BJ (cell line): ENCODE measurements at regions not wholly inside any gene's neighbourhood (a gene's known extent, or its start where the extent isn't known, plus 50 kb on each side); places are given as distances from the start of the nearest gene placed in this dataset.

Experiments
- CTCF ChIA-PET: fragments of 350-600 bp; formaldehyde crosslinking; extraction: SDS; loops from one replicate; lab custom pipeline; 2021; ENCODE audit warnings: antibody characterized with exemption, inconsistent platforms; lab: Yijun Ruan, JAX
- POLR2A ChIA-PET: fragments of 300-600 bp; sonication (Branson Sonifier 250); formaldehyde crosslinking; extraction: SDS; loops from one replicate; lab custom pipeline; 2021; ENCODE audit warnings: antibody characterized with exemption; lab: Charles Lee
- DNase-seq: peaks from one replicate; pipeline ENCODE4 v3.0.0-alpha.2; 2011; ENCODE audit warnings: low read depth
- H3K27me3 ChIP-seq: 2 replicates; pipeline ENCODE4 v1.6.0; 2011; ENCODE audit warnings: low read length; ENCODE audit not compliant: control insufficient read depth, insufficient read depth
- H3K36me3 ChIP-seq: 2 replicates; pipeline ENCODE4 v1.5.1; 2011; ENCODE audit warnings: low read length; ENCODE audit not compliant: control insufficient read depth, insufficient read depth
- H3K4me3 ChIP-seq: 2 replicates; pipeline ENCODE4 v1.5.1; 2011; ENCODE audit warnings: low read depth, mild to moderate bottlenecking, control low read depth, low read length
- CTCF ChIP-seq: IDR thresholded peaks from 2 replicates; pipeline ENCODE4 v1.5.1; 2011; ENCODE audit warnings: low read depth, mild to moderate bottlenecking, control low read depth, inconsistent platforms, low read length, moderate library complexity; ENCODE audit not compliant: insufficient read depth

GRCh38 chr10:94198324-94198723, 164.4 kb downstream of the NOC3L start:
- Histone ChIP-seq H3K27me3 (no peaks in the 10 kb centered on the region), H3K4me3 (no peak overlapping the region), H3K36me3 (no peaks in the 10 kb centered on the region)
- CTCF ChIA-PET, result no interaction called here
- POLR2A ChIA-PET, result no interaction called here
- TF ChIP-seq CTCF, result no peak
- DNase-seq, result no peak

GRCh38 chr10:94199565-94199964, 163.2 kb downstream of the NOC3L start:
- DNase-seq, result no peak
- POLR2A ChIA-PET, result no interaction called here
- CTCF ChIA-PET, result no interaction called here
- TF ChIP-seq CTCF, result no peak
- Histone ChIP-seq H3K27me3 (no peaks in the 10 kb centered on the region), H3K36me3 (no peaks in the 10 kb centered on the region), H3K4me3 (no peak overlapping the region)

GRCh38 chr10:94200146-94200837, 162.4 kb downstream of the NOC3L start:
- CTCF ChIA-PET, result interaction anchor here (0.5 kb wide), 1 partner anchor 63 kb away, joined by 3 read pairs; no protein-coding TSS in a partner anchor
- TF ChIP-seq CTCF, result no peak
- no peak overlapping the region for H3K4me3 ChIP-seq
- POLR2A ChIA-PET, result interaction anchor here (0.6 kb wide), 1 partner anchor 11 kb away, joined by 12 read pairs; no protein-coding TSS in a partner anchor
- DNase-seq, result no peak
- H3K36me3 ChIP-seq, result no peaks in the 10 kb centered on the region
- H3K27me3 ChIP-seq, result no peaks in the 10 kb centered on the region

- POLR2A ChIA-PET, result no interaction called here
- no peaks in the 10 kb centered on the region for H3K27me3 ChIP-seq
- H3K4me3 ChIP-seq, result no peak overlapping the region
- TF ChIP-seq CTCF, result no peak
- DNase-seq, result no peak
- CTCF ChIA-PET, result interaction anchor here (1.0 kb wide), 1 partner anchor 55 kb away, joined by 3 read pairs; no protein-coding TSS in a partner anchor
- H3K36me3 ChIP-seq, result no peaks in the 10 kb centered on the region
These were observed 157.3 kb downstream of the NOC3L start for GRCh38 chr10:94205396-94205831.

- TF ChIP-seq CTCF, result no peak
- no peaks in the 10 kb centered on the region for H3K36me3 ChIP-seq
- ChIA-PET CTCF (no interaction called here), POLR2A (no interaction called here)
- DNase-seq, result no peak
- no peak overlapping the region for H3K4me3 ChIP-seq
- no peaks in the 10 kb centered on the region for H3K27me3 ChIP-seq
These were observed 156.6 kb downstream of the NOC3L start for GRCh38 chr10:94206176-94206575.
